HG03354 (cell line): ENCODE measurements at regions not wholly inside any gene's neighbourhood (a gene's known extent, or its start where the extent isn't known, plus 50 kb on each side); places are given as distances from the start of the nearest gene placed in this dataset.
"Not testable (repeated sequence)": the region's sequence is repeated elsewhere in the genome, so short reads cannot be mapped to it uniquely, and the experiment has no call there.

Experiments used
- ATAC-seq: cut with Tn5 transposase; IDR thresholded peaks from one replicate; pipeline ENCODE4 v1.9.1; 2021; ENCODE audit warnings: mild to moderate bottlenecking; ENCODE audit not compliant: unreplicated experiment, poor library complexity, severe bottlenecking

GRCh38 chr6:112568066-112568465 lies 220.9 kb downstream of the RFPL4B start:
- no peak for ATAC-seq

GRCh38 chr6:112571488-112572270 lies 224.5 kb downstream of the RFPL4B start:
- ATAC-seq, result no peak

- no peak for ATAC-seq
Measured at GRCh38 chr6:112574190-112574589, 227.1 kb downstream of the RFPL4B start.

- ATAC-seq, result no peak
Measured at GRCh38 chr6:112575309-112575834, 228.2 kb downstream of the RFPL4B start.

- ATAC-seq, result no peak
Measured at GRCh38 chr6:112576423-112576822, 229.3 kb downstream of the RFPL4B start.

GRCh38 chr6:112579601-112580000 lies 232.5 kb downstream of the RFPL4B start:
- ATAC-seq, result no peak

- no peak for ATAC-seq
Measured at GRCh38 chr6:112581015-112581414, 233.9 kb downstream of the RFPL4B start.

- ATAC-seq, result no peak
Measured at GRCh38 chr6:112590326-112590725, 243.2 kb downstream of the RFPL4B start.

GRCh38 chr6:112591329-112591728 lies 244.2 kb downstream of the RFPL4B start:
- ATAC-seq, result no peak

- ATAC-seq, result no peak
Measured at GRCh38 chr6:112592159-112592558, 245.0 kb downstream of the RFPL4B start.

GRCh38 chr6:112594886-112595594 lies 247.9 kb downstream of the RFPL4B start:
- no peak for ATAC-seq

- no peak for ATAC-seq
Measured at GRCh38 chr6:112595841-112596240, 248.7 kb downstream of the RFPL4B start.

- no peak for ATAC-seq
Measured at GRCh38 chr6:112597176-112597575, 250.0 kb downstream of the RFPL4B start.

GRCh38 chr6:112600168-112600567 lies 253.0 kb downstream of the RFPL4B start:
- no peak for ATAC-seq

- no peak for ATAC-seq
Measured at GRCh38 chr6:112603726-112604125, 256.6 kb downstream of the RFPL4B start.

- ATAC-seq, result no peak
Measured at GRCh38 chr6:112606656-112607435, 259.7 kb downstream of the RFPL4B start.

GRCh38 chr6:112608925-112609324 lies 261.8 kb downstream of the RFPL4B start:
- ATAC-seq, result not testable (repeated sequence)

- ATAC-seq, result no peak
Measured at GRCh38 chr6:112613410-112613809, 266.3 kb downstream of the RFPL4B start.

- no peak for ATAC-seq
Measured at GRCh38 chr6:112618849-112619248, 271.7 kb downstream of the RFPL4B start.
